DND-41 (cell line): ENCODE measurements at regions not wholly inside any gene's neighbourhood (a gene's known extent, or its start where the extent isn't known, plus 50 kb on each side); places are given as distances from the start of the nearest gene placed in this dataset.

ENCODE experiments used
- CTCF ChIP-seq: IDR thresholded peaks from 2 replicates; pipeline ENCODE4 v1.5.1; 2012; ENCODE audit warnings: borderline replicate concordance, low read length, moderate library complexity, mild to moderate bottlenecking; ENCODE audit not compliant: poor library complexity, severe bottlenecking; ENCODE audit errors: extremely low read depth
- EZH2 ChIP-seq: IDR thresholded peaks from 3 replicates; pipeline ENCODE4 v1.6.1; 2012; ENCODE audit warnings: borderline replicate concordance, low read depth, mild to moderate bottlenecking, moderate library complexity, low read length, inconsistent platforms; ENCODE audit not compliant: severe bottlenecking

GRCh38 chr10:36650274-36650673 is 475.1 kb upstream of the ANKRD30A start:
- TF ChIP-seq CTCF: no peak
- no peak for TF ChIP-seq EZH2
